ENCODE measurements at regions not wholly inside any gene's neighbourhood (a gene's known extent, or its start where the extent isn't known, plus 50 kb on each side); places are given as distances from the start of the nearest gene placed in this dataset.
"Not testable (repeated sequence)": the region's sequence is repeated elsewhere in the genome, so short reads cannot be mapped to it uniquely, and the experiment has no call there.

GRCh38 chr1:96191165-96191564 is 530.4 kb upstream of the PTBP2 start:
- no peak for DNase-seq

DNA sequence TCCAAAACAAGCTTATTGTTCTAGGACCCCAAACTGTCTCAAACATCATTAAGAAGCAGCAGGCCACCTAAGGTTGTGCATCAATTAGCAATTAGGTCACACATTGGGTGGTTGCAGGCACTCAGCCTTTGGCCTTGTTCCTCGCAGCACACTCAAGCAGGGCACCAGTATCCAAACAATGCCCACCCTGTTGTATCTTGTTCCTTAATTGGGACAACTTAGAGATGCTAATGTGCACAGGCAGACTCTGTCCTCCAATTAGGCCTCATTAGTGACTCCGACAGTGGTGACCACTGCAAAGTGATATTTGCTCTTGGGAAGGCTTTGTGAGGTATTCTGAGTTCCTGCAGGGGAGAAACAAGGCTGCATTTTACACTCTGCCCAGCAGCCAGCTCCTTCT is 515.1 kb upstream of the PTBP2 start:
- no peak for DNase-seq

DNA sequence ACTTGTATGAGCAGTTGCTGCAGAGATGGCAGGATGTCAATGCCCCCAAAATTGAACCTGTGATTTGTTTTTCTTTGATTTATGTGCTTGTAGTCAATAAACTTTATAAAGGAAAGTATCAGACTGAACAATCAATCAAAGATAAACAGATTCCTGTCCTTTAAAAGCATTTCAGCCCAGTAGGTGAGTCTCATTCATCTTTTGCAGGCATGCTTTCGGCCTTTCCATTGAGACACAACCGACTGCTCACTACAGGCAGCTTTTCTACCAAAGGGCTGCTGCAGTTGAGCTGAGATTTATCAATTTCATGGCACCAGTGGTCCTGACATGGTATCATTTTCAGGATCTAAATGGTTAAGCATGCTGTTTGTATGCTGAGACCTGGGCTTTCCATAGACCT is 513.6 kb upstream of the PTBP2 start:
- DNase-seq = no peak

- no peak for DNase-seq
Measured at GRCh38 chr1:96208428-96208827, 513.2 kb upstream of the PTBP2 start.

- DNase-seq = no peak
Measured at GRCh38 chr1:96210054-96210453, 511.5 kb upstream of the PTBP2 start.

GRCh38 chr1:96211202-96211601 is 510.4 kb upstream of the PTBP2 start:
- DNase-seq = no peak

- no peak for DNase-seq
Measured at GRCh38 chr1:96214982-96215381, 506.6 kb upstream of the PTBP2 start.

DNA sequence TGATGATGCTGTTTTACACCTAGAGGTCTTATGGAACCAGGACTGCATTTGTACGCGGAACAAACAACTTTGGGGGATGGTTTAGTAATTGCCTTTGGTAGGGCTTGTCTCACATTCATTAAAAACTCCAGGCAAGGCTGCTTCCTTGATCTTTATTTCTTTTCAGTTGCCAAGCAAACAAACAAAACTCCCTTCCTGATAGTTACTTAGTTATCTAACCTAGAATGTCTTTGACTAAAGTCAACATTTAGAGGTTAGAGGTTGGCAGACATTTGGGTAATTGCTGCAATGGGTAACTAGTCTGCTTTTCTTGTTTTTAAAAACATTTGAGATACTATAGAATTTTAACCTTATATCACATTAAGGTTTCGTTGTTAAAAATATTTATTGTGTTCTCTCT is 500.9 kb upstream of the PTBP2 start:
- peak; percentile 26 for DNase-seq

- DNase-seq = no peak
Measured at GRCh38 chr1:96222701-96223100, 498.9 kb upstream of the PTBP2 start.

- DNase-seq = not testable (repeated sequence)
Measured at GRCh38 chr1:96224229-96224628, 497.4 kb upstream of the PTBP2 start.

DNA sequence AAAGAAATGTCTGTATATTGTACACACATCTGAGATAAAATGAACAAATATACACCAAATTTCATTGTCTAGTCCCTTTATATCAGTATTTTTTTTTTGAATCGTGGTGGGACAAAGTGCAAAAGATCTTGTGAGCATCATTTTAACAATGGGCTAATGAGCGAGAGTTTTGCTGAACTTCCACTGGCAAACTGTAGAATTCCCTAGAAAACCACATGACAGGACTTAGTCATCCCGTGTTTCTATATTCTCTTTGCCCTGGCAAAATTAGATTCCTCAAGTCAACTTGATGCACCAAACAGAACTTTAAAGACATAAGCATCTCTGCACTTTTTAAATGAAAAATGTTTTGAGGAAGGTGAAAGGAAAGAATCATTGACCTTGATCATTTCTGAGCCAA is 488.2 kb upstream of the PTBP2 start:
- no peak for DNase-seq

GRCh38 chr1:96234299-96234698 is 487.3 kb upstream of the PTBP2 start:
- DNase-seq = no peak

GRCh38 chr1:96236156-96236739 is 485.3 kb upstream of the PTBP2 start:
- DNase-seq = peak; percentile 68

DNA sequence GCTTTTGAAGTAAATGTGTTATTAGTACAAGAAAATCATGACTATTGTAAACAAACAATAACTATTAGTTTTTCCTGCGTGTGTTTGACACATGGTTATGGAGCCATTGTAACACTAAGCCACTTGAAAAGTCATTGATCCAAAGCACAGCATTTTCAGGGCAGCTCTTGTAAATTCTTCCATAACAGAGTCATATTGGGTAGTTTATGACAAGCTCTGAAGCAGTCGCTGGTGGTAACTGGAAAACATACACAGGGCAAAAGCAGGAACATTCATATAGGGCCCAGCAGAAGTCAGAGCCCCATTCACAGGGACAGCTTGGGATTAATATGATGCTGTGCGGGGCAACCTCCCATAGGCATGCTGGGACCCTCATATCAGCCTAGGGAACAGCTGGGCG is 483.2 kb upstream of the PTBP2 start:
- DNase-seq = no peak

DNA sequence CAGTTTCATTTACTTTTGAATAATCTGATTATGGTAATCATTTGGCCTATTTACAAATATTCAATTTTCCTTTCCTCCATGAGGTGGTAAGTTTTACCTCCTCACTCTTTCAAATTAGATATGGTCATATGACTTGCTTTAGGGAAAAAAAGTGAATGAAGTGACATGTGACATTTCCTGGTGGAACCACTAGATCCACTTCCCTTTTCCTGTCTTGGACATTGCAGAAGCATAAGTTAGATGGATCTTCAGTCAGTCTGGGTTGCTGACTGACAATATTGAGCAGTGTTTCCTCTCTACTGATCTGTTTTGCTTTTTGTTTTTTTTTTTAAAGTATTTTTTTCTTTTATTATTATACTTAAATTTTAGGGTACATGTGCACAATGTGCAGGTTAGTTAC is 481.1 kb upstream of the PTBP2 start:
- no peak for DNase-seq

DNA sequence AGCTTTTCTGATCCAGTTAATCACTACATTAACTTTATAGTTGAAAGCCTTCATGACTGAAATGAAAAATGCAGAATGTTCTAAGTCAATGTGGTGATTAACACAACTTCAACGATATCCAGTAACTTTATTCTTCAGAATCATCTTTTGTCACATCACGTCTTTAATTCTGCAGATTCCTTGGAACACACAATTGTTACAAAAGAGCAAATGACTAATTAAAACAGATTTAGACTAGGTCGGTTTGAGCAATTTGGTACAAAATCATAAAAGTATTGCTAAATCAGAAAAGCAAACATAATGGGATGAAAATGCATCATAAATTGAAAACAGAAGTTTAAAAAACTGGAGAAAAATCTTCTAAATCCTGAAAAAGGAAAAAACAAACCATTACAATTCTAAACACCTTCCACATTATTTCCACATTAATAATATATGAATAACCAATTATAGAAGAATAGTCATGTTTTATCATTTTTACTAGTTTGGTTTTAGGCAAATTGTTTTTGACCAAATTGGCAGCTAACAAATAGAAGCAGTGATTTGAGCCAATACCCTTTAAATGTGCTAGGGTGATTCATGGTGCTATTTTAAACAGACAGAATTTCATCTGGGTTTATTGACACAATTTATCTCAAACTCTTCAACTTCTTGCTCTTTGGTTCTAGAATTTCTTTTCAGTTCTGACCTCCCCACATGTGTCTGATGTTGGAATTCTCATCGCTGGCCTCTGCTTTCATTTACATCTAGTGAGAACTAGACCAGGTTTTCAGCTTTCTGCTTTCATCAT is 468.1 kb upstream of the PTBP2 start:
- DNase-seq = no peak

- DNase-seq = no peak
Measured at GRCh38 chr1:96256130-96256790, 465.3 kb upstream of the PTBP2 start.

- no peak for DNase-seq
Measured at GRCh38 chr1:96259399-96259798, 462.2 kb upstream of the PTBP2 start.

- DNase-seq = no peak
Measured at GRCh38 chr1:96281491-96281890, 440.1 kb upstream of the PTBP2 start.

GRCh38 chr1:96290033-96290432 is 431.6 kb upstream of the PTBP2 start:
- DNase-seq = no peak

GRCh38 chr1:96290801-96291200 is 430.8 kb upstream of the PTBP2 start:
- DNase-seq = no peak

DNA sequence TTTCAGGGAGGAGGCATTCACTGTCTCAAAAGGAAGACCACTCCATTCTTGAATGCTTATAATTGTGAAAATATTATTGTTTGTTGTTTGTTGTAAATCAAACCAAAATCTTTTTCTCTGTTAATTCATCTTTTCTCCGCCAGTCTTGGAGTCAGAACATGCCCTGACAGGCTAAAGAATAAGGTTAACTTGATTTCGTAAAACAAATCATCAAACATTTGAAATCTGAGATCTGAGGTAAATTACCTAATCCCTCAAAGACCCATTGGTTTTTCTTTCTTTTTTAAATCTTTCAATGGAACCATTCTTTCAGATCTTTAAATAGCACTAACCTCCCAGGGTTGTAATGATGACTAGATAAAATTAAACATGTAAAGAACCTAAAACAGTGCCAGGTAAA is 430.1 kb upstream of the PTBP2 start:
- no peak for DNase-seq

DNA sequence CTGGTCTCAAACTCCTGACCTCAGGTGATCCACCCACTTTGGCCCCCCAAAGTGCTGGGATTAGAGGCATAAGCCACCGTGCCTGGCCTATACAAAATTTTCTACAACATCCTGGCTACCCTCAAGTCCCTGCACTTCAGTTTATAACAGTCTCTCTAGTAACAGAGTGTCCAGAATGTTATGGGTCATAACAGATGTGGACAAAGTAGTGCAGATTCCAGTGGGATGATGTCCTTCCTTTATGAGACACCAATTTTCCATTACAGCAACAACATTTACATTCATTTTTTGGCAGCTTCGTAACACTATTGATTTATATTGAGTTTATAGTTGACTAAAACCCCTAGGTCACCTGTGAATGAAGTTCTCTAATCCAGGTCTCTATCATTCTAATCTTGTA is 429.4 kb upstream of the PTBP2 start:
- DNase-seq = no peak

GRCh38 chr1:96296991-96297390 is 424.6 kb upstream of the PTBP2 start:
- no peak for DNase-seq

All from left kidney (tissue), 1 donor.